ENCODE measurements at regions not wholly inside any gene's neighbourhood (a gene's known extent, or its start where the extent isn't known, plus 50 kb on each side); places are given as distances from the start of the nearest gene placed in this dataset.

GRCh38 chr1:22323141-22323845 is 128.4 kb upstream of the ZBTB40 start:
- H3K4me1 ChIP-seq (ENCODE audit: insufficient read depth, low read length) = peaks cover 8% of the 10 kb centered on the region; the same call in 1 of the 2 replicates
- no peaks in the 10 kb centered on the region for H3K36me3 ChIP-seq (ENCODE audit: insufficient read depth, low read length)
- no peak overlapping the region for H3K9ac ChIP-seq (ENCODE audit: low read depth, low read length)
- H3K9me3 ChIP-seq (ENCODE audit: control insufficient read depth, insufficient read depth, low read length) = no peaks in the 10 kb centered on the region

GRCh38 chr1:22323846-22324504 is 127.7 kb upstream of the ZBTB40 start:
- Histone ChIP-seq H3K4me1 (ENCODE audit: insufficient read depth, low read length) (peaks cover 8% of the 10 kb centered on the region; the same call in 1 of the 2 replicates), H3K36me3 (ENCODE audit: insufficient read depth, low read length) (no peaks in the 10 kb centered on the region), H3K9me3 (ENCODE audit: control insufficient read depth, insufficient read depth, low read length) (no peaks in the 10 kb centered on the region), H3K9ac (ENCODE audit: low read depth, low read length) (no peak overlapping the region)

GRCh38 chr1:22325531-22326371 is 125.9 kb upstream of the ZBTB40 start:
- no peak overlapping the region for H3K9ac ChIP-seq (ENCODE audit: low read depth, low read length)
- H3K4me1 ChIP-seq (ENCODE audit: insufficient read depth, low read length) = peaks cover 3% of the 10 kb centered on the region; the same call in 1 of the 2 replicates
- H3K9me3 ChIP-seq (ENCODE audit: control insufficient read depth, insufficient read depth, low read length) = no peaks in the 10 kb centered on the region
- no peaks in the 10 kb centered on the region for H3K36me3 ChIP-seq (ENCODE audit: insufficient read depth, low read length)

- H3K9me3 ChIP-seq (ENCODE audit: control insufficient read depth, insufficient read depth, low read length) = no peaks in the 10 kb centered on the region
- no peaks in the 10 kb centered on the region for H3K4me1 ChIP-seq (ENCODE audit: insufficient read depth, low read length)
- H3K9ac ChIP-seq (ENCODE audit: low read depth, low read length) = no peak overlapping the region
- H3K36me3 ChIP-seq (ENCODE audit: insufficient read depth, low read length) = no peaks in the 10 kb centered on the region
Observed at GRCh38 chr1:22326372-22326915, 125.2 kb upstream of the ZBTB40 start.

GRCh38 chr1:22326931-22327330 is 124.7 kb upstream of the ZBTB40 start:
- Histone ChIP-seq H3K9me3 (ENCODE audit: control insufficient read depth, insufficient read depth, low read length) (no peaks in the 10 kb centered on the region), H3K36me3 (ENCODE audit: insufficient read depth, low read length) (no peaks in the 10 kb centered on the region), H3K4me1 (ENCODE audit: insufficient read depth, low read length) (peaks cover 4% of the 10 kb centered on the region; the same call in 1 of the 2 replicates), H3K9ac (ENCODE audit: low read depth, low read length) (no peak overlapping the region)

GRCh38 chr1:22327411-22327810 is 124.2 kb upstream of the ZBTB40 start:
- Histone ChIP-seq H3K9ac (ENCODE audit: low read depth, low read length) (no peak overlapping the region), H3K4me1 (ENCODE audit: insufficient read depth, low read length) (peaks cover 6% of the 10 kb centered on the region; the same call in 1 of the 2 replicates), H3K9me3 (ENCODE audit: control insufficient read depth, insufficient read depth, low read length) (no peaks in the 10 kb centered on the region), H3K36me3 (ENCODE audit: insufficient read depth, low read length) (no peaks in the 10 kb centered on the region)

- Histone ChIP-seq H3K4me1 (ENCODE audit: insufficient read depth, low read length) (peaks cover 6% of the 10 kb centered on the region; the same call in 1 of the 2 replicates), H3K36me3 (ENCODE audit: insufficient read depth, low read length) (no peaks in the 10 kb centered on the region), H3K9me3 (ENCODE audit: control insufficient read depth, insufficient read depth, low read length) (no peaks in the 10 kb centered on the region), H3K9ac (ENCODE audit: low read depth, low read length) (no peak overlapping the region)
Observed at GRCh38 chr1:22328331-22329147, 123.1 kb upstream of the ZBTB40 start.

- no peaks in the 10 kb centered on the region for H3K36me3 ChIP-seq (ENCODE audit: insufficient read depth, low read length)
- no peak overlapping the region for H3K9ac ChIP-seq (ENCODE audit: low read depth, low read length)
- H3K9me3 ChIP-seq (ENCODE audit: control insufficient read depth, insufficient read depth, low read length) = no peaks in the 10 kb centered on the region
- H3K4me1 ChIP-seq (ENCODE audit: insufficient read depth, low read length) = peaks cover 6% of the 10 kb centered on the region; the same call in 1 of the 2 replicates
Observed at GRCh38 chr1:22329148-22329515, 122.5 kb upstream of the ZBTB40 start.

- no peak overlapping the region for H3K9ac ChIP-seq (ENCODE audit: low read depth, low read length)
- peaks cover 6% of the 10 kb centered on the region; the same call in 1 of the 2 replicates for H3K4me1 ChIP-seq (ENCODE audit: insufficient read depth, low read length)
- H3K9me3 ChIP-seq (ENCODE audit: control insufficient read depth, insufficient read depth, low read length) = no peaks in the 10 kb centered on the region
- H3K36me3 ChIP-seq (ENCODE audit: insufficient read depth, low read length) = no peaks in the 10 kb centered on the region
Observed at GRCh38 chr1:22330092-22330759, 121.4 kb upstream of the ZBTB40 start.

GRCh38 chr1:22330760-22331119 is 120.9 kb upstream of the ZBTB40 start:
- H3K9ac ChIP-seq (ENCODE audit: low read depth, low read length) = no peak overlapping the region
- no peaks in the 10 kb centered on the region for H3K9me3 ChIP-seq (ENCODE audit: control insufficient read depth, insufficient read depth, low read length)
- H3K36me3 ChIP-seq (ENCODE audit: insufficient read depth, low read length) = no peaks in the 10 kb centered on the region
- H3K4me1 ChIP-seq (ENCODE audit: insufficient read depth, low read length) = peaks cover 6% of the 10 kb centered on the region; the same call in 1 of the 2 replicates

- Histone ChIP-seq H3K36me3 (ENCODE audit: insufficient read depth, low read length) (no peaks in the 10 kb centered on the region), H3K9me3 (ENCODE audit: control insufficient read depth, insufficient read depth, low read length) (no peaks in the 10 kb centered on the region), H3K9ac (ENCODE audit: low read depth, low read length) (no peak overlapping the region), H3K4me1 (ENCODE audit: insufficient read depth, low read length) (peaks cover 6% of the 10 kb centered on the region; the same call in 1 of the 2 replicates)
Observed at GRCh38 chr1:22331618-22332423, 119.8 kb upstream of the ZBTB40 start.

- H3K4me1 ChIP-seq (ENCODE audit: insufficient read depth, low read length) = peaks cover 6% of the 10 kb centered on the region; the same call in 1 of the 2 replicates
- H3K36me3 ChIP-seq (ENCODE audit: insufficient read depth, low read length) = no peaks in the 10 kb centered on the region
- no peak overlapping the region for H3K9ac ChIP-seq (ENCODE audit: low read depth, low read length)
- H3K9me3 ChIP-seq (ENCODE audit: control insufficient read depth, insufficient read depth, low read length) = no peaks in the 10 kb centered on the region
Observed at GRCh38 chr1:22332424-22332717, 119.3 kb upstream of the ZBTB40 start.

Measured in ES-I3 (cell line).